ENCODE measurements at regions not wholly inside any gene's neighbourhood (a gene's known extent, or its start where the extent isn't known, plus 50 kb on each side); places are given as distances from the start of the nearest gene placed in this dataset.
A peak's percentile ranks its signal among the peaks of the same experiment; 100 is the strongest.

DNA sequence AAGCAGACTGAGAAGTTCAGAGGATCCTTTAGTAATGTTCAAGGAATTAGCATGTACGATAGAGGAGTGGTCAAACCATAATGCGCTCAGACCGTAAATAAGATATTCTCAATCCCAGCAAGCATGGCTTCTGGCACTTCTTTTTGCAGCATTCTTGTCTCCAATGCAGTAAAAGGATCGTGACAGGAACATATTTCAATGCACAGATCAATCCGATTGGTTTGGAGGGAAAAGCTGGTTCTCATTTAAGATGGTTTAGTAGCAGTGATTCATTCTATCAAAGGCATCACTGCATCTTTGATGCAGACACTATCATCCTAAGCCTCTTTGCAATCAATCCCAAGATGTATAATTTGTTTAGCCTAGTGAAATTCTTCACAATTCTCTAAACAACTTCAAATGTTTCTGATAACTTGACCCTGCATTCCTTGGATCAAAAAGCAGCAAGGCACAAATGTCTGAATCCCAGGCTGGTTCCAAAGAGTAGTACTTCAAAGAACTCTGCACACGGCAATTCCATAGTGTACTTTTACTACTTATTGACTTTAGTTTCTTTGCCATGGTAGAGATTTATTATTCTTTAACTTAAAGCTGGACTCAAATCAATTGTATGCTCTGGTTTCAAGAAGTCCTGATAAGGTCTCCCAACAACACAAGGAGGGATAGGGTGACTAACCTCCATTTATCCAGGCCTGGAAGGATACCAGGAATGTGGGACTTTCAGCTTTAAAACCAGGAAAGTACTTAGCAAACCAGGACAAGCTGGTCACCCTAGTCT is 96.8 kb upstream of the MDM1 start:
- Histone ChIP-seq H3K27ac (ENCODE audit: low read depth, low read length) (peak overlapping the region; percentile 54), H3K36me3 (ENCODE audit: control insufficient read depth, insufficient read depth, low read length) (no peaks in the 10 kb centered on the region), H3K27me3 (ENCODE audit: control insufficient read depth, insufficient read depth, low read length, poor library complexity, severe bottlenecking) (no peaks in the 10 kb centered on the region), H3K4me1 (ENCODE audit: control insufficient read depth, insufficient read depth, low read length) (no peaks in the 10 kb centered on the region), H3K4me3 (ENCODE audit: low read length) (no peak overlapping the region), H3K9ac (ENCODE audit: extremely low read depth, low read length, poor library complexity, severe bottlenecking) (no peak overlapping the region), H3K9me3 (ENCODE audit: control insufficient read depth, low read length) (no peaks in the 10 kb centered on the region)
- Mint-ChIP-seq H3K27ac (no peak overlapping the region), H3K4me1 (peaks cover 6% of the 10 kb centered on the region), H3K36me3 (ENCODE audit: low read depth) (no peaks in the 10 kb centered on the region), H3K4me3 (no peak overlapping the region), H3K27me3 (ENCODE audit: insufficient read depth) (no peaks in the 10 kb centered on the region), H3K9me3 (no peaks in the 10 kb centered on the region)
- no peak for DNase-seq
- WGBS, 2 experiments (ENCODE audit: insufficient coverage in 1 of 2, insufficient read length in 1 of 2), result 94 to 96% methylated on average over 6 of the region's 6 CpGs
- TF ChIP-seq CTCF (conservative IDR thresholded peaks at IDR 0.05), result no peak

- WGBS, 2 experiments (ENCODE audit: insufficient coverage in 1 of 2, insufficient read length in 1 of 2), result 70 to 82% methylated on average over 2 to 4 of the region's 4 CpGs
- no peaks in the 10 kb centered on the region for H3K9me3 Mint-ChIP-seq
These were observed 97.5 kb upstream of the MDM1 start for GRCh38 chr12:68429696-68430095.

GRCh38 chr12:68431786-68432185 is 99.6 kb upstream of the MDM1 start:
- Histone ChIP-seq H3K27ac (ENCODE audit: low read depth, low read length) (no peak overlapping the region), H3K36me3 (ENCODE audit: control insufficient read depth, insufficient read depth, low read length) (no peaks in the 10 kb centered on the region), H3K9ac (ENCODE audit: extremely low read depth, low read length, poor library complexity, severe bottlenecking) (no peak overlapping the region), H3K4me3 (ENCODE audit: low read length) (no peak overlapping the region), H3K4me1 (ENCODE audit: control insufficient read depth, insufficient read depth, low read length) (no peaks in the 10 kb centered on the region), H3K27me3 (ENCODE audit: control insufficient read depth, insufficient read depth, low read length, poor library complexity, severe bottlenecking) (no peaks in the 10 kb centered on the region), H3K9me3 (ENCODE audit: control insufficient read depth, low read length) (peaks cover 11% of the 10 kb centered on the region)
- Mint-ChIP-seq H3K4me3 (no peak overlapping the region), H3K27ac (no peak overlapping the region), H3K27me3 (ENCODE audit: insufficient read depth) (no peaks in the 10 kb centered on the region), H3K9me3 (peaks cover 9% of the 10 kb centered on the region), H3K36me3 (ENCODE audit: low read depth) (peaks cover 2% of the 10 kb centered on the region), H3K4me1 (peaks cover 6% of the 10 kb centered on the region)
- DNase-seq, result no peak
- 89 to 96% methylated on average over 4 to 6 of the region's 6 CpGs for WGBS, 2 experiments (ENCODE audit: insufficient coverage in 1 of 2, insufficient read length in 1 of 2)
- TF ChIP-seq CTCF (conservative IDR thresholded peaks at IDR 0.05), result no peak

More at GRCh38 chr12:68429696-68430095, 97.5 kb upstream of the MDM1 start:
- Mint-ChIP-seq H3K27me3 (ENCODE audit: insufficient read depth) (no peaks in the 10 kb centered on the region), H3K4me1 (peaks cover 6% of the 10 kb centered on the region), H3K36me3 (ENCODE audit: low read depth) (no peaks in the 10 kb centered on the region), H3K27ac (no peak overlapping the region), H3K4me3 (no peak overlapping the region)
- no peak for DNase-seq
- Histone ChIP-seq H3K9ac (ENCODE audit: extremely low read depth, low read length, poor library complexity, severe bottlenecking) (no peak overlapping the region), H3K27ac (ENCODE audit: low read depth, low read length) (peak overlapping the region; percentile 54), H3K36me3 (ENCODE audit: control insufficient read depth, insufficient read depth, low read length) (no peaks in the 10 kb centered on the region), H3K4me1 (ENCODE audit: control insufficient read depth, insufficient read depth, low read length) (no peaks in the 10 kb centered on the region), H3K27me3 (ENCODE audit: control insufficient read depth, insufficient read depth, low read length, poor library complexity, severe bottlenecking) (no peaks in the 10 kb centered on the region), H3K9me3 (ENCODE audit: control insufficient read depth, low read length) (peaks cover 1% of the 10 kb centered on the region), H3K4me3 (ENCODE audit: low read length) (no peak overlapping the region)
- no peak for TF ChIP-seq CTCF (conservative IDR thresholded peaks at IDR 0.05)
